Astrocyte (in vitro differentiated cells and primary cell): ENCODE measurements at regions not wholly inside any gene's neighbourhood (a gene's known extent, or its start where the extent isn't known, plus 50 kb on each side); places are given as distances from the start of the nearest gene placed in this dataset.

Experiments
- DNase-seq: peaks from one replicate; pipeline ENCODE4 v3.0.0-alpha.2; 2010; ENCODE audit warnings: low read depth
- FAIRE-seq: peaks from 2 replicates; lab custom pipeline; 2011; peaks lifted over from hg19 to GRCh38; lab: Jason Lieb, UNC
- H2AFZ ChIP-seq: 2 replicates; pipeline ENCODE4 v1.6.0; 2012; ENCODE audit warnings: low read depth, low read length, inconsistent platforms
- H3K27ac ChIP-seq: 2 replicates; pipeline ENCODE4 v1.5.1; 2011; ENCODE audit warnings: low read depth, low read length, inconsistent platforms
- H3K27me3 ChIP-seq: 2 replicates; pipeline ENCODE4 v1.6.0; 2011; ENCODE audit warnings: low read length, inconsistent platforms; ENCODE audit not compliant: insufficient read depth
- H3K36me3 ChIP-seq: 2 replicates; pipeline ENCODE4 v1.5.1; 2011; ENCODE audit warnings: low read length, inconsistent platforms; ENCODE audit not compliant: insufficient read depth
- H3K4me1 ChIP-seq: 2 replicates; pipeline ENCODE4 v1.5.1; 2011; ENCODE audit warnings: low read length, inconsistent platforms; ENCODE audit not compliant: insufficient read depth
- H3K4me2 ChIP-seq: 2 replicates; pipeline ENCODE4 v1.6.0; 2012; ENCODE audit warnings: low read length, inconsistent platforms
- H3K4me3 ChIP-seq: 2 replicates; pipeline ENCODE4 v1.5.1; 2011; ENCODE audit warnings: low read depth, mild to moderate bottlenecking, low read length, inconsistent platforms; ENCODE audit not compliant: insufficient read depth
- H3K79me2 ChIP-seq: 2 replicates; pipeline ENCODE4 v1.6.0; 2012; ENCODE audit warnings: mild to moderate bottlenecking, low read length, inconsistent platforms; ENCODE audit not compliant: insufficient read depth
- H3K9ac ChIP-seq: 2 replicates; pipeline ENCODE4 v1.6.0; 2012; ENCODE audit warnings: mild to moderate bottlenecking, low read length, inconsistent platforms
- H3K9me3 ChIP-seq: 2 replicates; pipeline ENCODE4 v1.5.1; 2012; ENCODE audit warnings: low read depth, mild to moderate bottlenecking, low read length, inconsistent platforms; ENCODE audit not compliant: insufficient read depth
- H4K20me1 ChIP-seq: 2 replicates; pipeline ENCODE4 v1.6.0; 2012; ENCODE audit warnings: low read length, inconsistent platforms; ENCODE audit not compliant: insufficient read depth
- H3K27ac Mint-ChIP-seq: one replicate; pipeline ENCODE4 v1.8.0; 2021; ENCODE audit warnings: mild to moderate bottlenecking, mixed read lengths; ENCODE audit not compliant: unreplicated experiment
- H3K27me3 Mint-ChIP-seq: one replicate; pipeline ENCODE4 v1.8.0; 2021; ENCODE audit warnings: low read depth, mixed read lengths; ENCODE audit not compliant: unreplicated experiment
- H3K36me3 Mint-ChIP-seq: one replicate; pipeline ENCODE4 v1.8.0; 2021; ENCODE audit warnings: low read depth, mixed read lengths; ENCODE audit not compliant: unreplicated experiment
- H3K4me1 Mint-ChIP-seq: one replicate; pipeline ENCODE4 v1.8.0; 2021; ENCODE audit warnings: low read depth, mixed read lengths; ENCODE audit not compliant: unreplicated experiment
- H3K4me3 Mint-ChIP-seq: one replicate; pipeline ENCODE4 v1.8.0; 2021; ENCODE audit warnings: mild to moderate bottlenecking, moderate library complexity, mixed read lengths; ENCODE audit not compliant: unreplicated experiment
- H3K9me3 Mint-ChIP-seq: one replicate; pipeline ENCODE4 v1.8.0; 2021; ENCODE audit warnings: mild to moderate bottlenecking, mixed read lengths; ENCODE audit not compliant: unreplicated experiment
- CTCF ChIP-seq: IDR thresholded peaks from 2 replicates; pipeline ENCODE4 v1.5.1; 2011; ENCODE audit warnings: low read depth, mild to moderate bottlenecking, inconsistent platforms, low read length, moderate library complexity; ENCODE audit not compliant: insufficient read depth
- EZH2 ChIP-seq: IDR thresholded peaks from 2 replicates; pipeline ENCODE4 v1.6.1; 2012; ENCODE audit warnings: mild to moderate bottlenecking, low read length, inconsistent platforms; ENCODE audit not compliant: insufficient read depth

- no peaks in the 10 kb centered on the region for H3K79me2 ChIP-seq
- no peak for FAIRE-seq
Observed at GRCh38 chr22:44403166-44403565, 90.4 kb upstream of the SHISAL1 start.

DNA sequence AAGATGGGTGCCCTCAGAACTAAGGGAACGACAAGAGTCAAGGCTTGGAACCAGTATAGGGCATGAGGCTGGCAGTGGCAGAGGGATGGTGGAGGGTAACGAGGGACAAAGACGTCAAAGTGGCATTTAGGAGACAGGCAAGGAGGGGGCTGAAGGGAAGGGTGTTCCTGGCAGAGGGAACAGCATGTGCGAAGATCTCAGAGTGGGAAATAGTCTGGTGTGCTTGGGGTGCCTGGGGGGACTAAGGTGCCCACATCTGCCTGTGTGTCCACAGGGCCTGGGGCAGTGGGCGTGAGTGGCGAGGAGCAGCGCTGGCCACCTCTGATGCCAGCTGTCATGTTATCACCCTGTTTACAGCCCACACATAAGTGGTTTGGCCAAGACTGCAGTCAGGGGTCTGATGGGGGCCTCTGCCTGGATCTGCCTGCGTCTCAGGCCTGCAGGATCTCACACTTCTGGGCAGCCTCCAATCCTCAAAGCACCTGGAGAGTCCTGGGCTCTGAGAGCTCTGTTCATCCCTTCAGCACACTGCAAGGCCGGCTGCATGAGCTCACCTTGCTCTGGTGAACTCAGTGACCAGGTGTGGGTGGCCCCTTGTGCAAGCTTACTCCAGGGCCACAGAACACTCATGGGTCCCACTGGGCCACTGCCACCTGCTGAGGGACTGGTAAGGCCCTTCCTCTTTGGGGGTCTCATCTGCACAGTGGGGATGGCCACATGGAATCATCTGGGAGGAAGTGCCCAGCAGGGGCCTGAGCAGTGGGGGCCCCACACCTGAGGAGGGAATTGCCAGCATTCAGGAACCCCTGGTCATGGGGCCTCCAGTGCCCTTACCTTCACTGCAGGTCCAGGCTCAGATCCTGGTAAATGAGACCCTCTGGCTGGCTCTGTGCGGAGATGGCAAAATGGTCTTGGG is 89.7 kb upstream of the SHISAL1 start:
- no peak overlapping the region for H2AFZ ChIP-seq
- Mint-ChIP-seq H3K36me3 (no peaks in the 10 kb centered on the region), H3K9me3 (peaks cover 3% of the 10 kb centered on the region), H3K4me3 (no peak overlapping the region), H3K27me3 (peaks cover 68% of the 10 kb centered on the region), H3K27ac (no peak overlapping the region), H3K4me1 (peaks cover 11% of the 10 kb centered on the region)
- no peaks in the 10 kb centered on the region for H3K9me3 ChIP-seq
- no peaks in the 10 kb centered on the region for H3K79me2 ChIP-seq
- no peaks in the 10 kb centered on the region for H3K4me1 ChIP-seq
- H3K9ac ChIP-seq = no peak overlapping the region
- H3K4me3 ChIP-seq = no peak overlapping the region
- H3K27ac ChIP-seq = no peak overlapping the region
- no peak overlapping the region for H3K4me2 ChIP-seq
- DNase-seq (no peak), FAIRE-seq (no peak)
- no peaks in the 10 kb centered on the region for H3K36me3 ChIP-seq
- H3K27me3 ChIP-seq = peaks cover 7% of the 10 kb centered on the region
- TF ChIP-seq EZH2 = no peak
- TF ChIP-seq CTCF = no peak
- H4K20me1 ChIP-seq = no peaks in the 10 kb centered on the region

More at GRCh38 chr22:44403166-44403565, 90.4 kb upstream of the SHISAL1 start:
- Histone ChIP-seq H3K9me3 (no peaks in the 10 kb centered on the region), H3K4me1 (no peaks in the 10 kb centered on the region), H4K20me1 (no peaks in the 10 kb centered on the region), H3K27me3 (peaks cover 5% of the 10 kb centered on the region), H3K4me2 (no peak overlapping the region), H2AFZ (no peak overlapping the region), H3K4me3 (no peak overlapping the region), H3K36me3 (no peaks in the 10 kb centered on the region), H3K27ac (no peak overlapping the region), H3K9ac (no peak overlapping the region)
- TF ChIP-seq CTCF = no peak
- TF ChIP-seq EZH2 = no peak
- Mint-ChIP-seq H3K9me3 (no peaks in the 10 kb centered on the region), H3K4me3 (no peak overlapping the region), H3K36me3 (no peaks in the 10 kb centered on the region), H3K4me1 (peaks cover 11% of the 10 kb centered on the region), H3K27ac (no peak overlapping the region), H3K27me3 (peaks cover 65% of the 10 kb centered on the region)
- no peak for DNase-seq

GRCh38 chr22:44401783-44402110 is 89.0 kb upstream of the SHISAL1 start:
- Histone ChIP-seq H3K4me1 (no peaks in the 10 kb centered on the region), H2AFZ (no peak overlapping the region), H3K4me2 (no peak overlapping the region), H3K9me3 (no peaks in the 10 kb centered on the region), H3K4me3 (no peak overlapping the region), H3K36me3 (no peaks in the 10 kb centered on the region), H4K20me1 (no peaks in the 10 kb centered on the region), H3K27me3 (peaks cover 7% of the 10 kb centered on the region), H3K27ac (no peak overlapping the region), H3K9ac (no peak overlapping the region), H3K79me2 (no peaks in the 10 kb centered on the region)
- Mint-ChIP-seq H3K27ac (no peak overlapping the region), H3K27me3 (peaks cover 75% of the 10 kb centered on the region), H3K4me1 (peaks cover 9% of the 10 kb centered on the region), H3K36me3 (no peaks in the 10 kb centered on the region), H3K9me3 (peaks cover 3% of the 10 kb centered on the region), H3K4me3 (no peak overlapping the region)
- no peak for DNase-seq
- no peak for TF ChIP-seq EZH2
- TF ChIP-seq CTCF = no peak
- FAIRE-seq = no peak
